Esophagus squamous epithelium (tissue), 4 donors: ENCODE measurements at regions not wholly inside any gene's neighbourhood (a gene's known extent, or its start where the extent isn't known, plus 50 kb on each side); places are given as distances from the start of the nearest gene placed in this dataset.

Experiments
- POLR2A ChIP-seq, 4 donors: fragments of 450-650 bp; IDR thresholded peaks; one replicate each; pipeline ENCODE4 v1.6.1; 2017; ENCODE audit warnings: antibody characterized with exemption in 4 of 4, mild to moderate bottlenecking in 4 of 4, moderate library complexity in 3 of 4
- TF ChIP-seq, protein P1 (sequence below), 6 experiments: fragments of 450-650 bp in 4 of 6; fragments of 200-600 bp in 2 of 6; sonication (generic) in 2 of 6; IDR thresholded peaks; one replicate each; pipeline ENCODE4 v1.5.1; 2016 to 2019; ENCODE audit warnings: antibody characterized with exemption in 6 of 6, mild to moderate bottlenecking in 4 of 6, moderate library complexity in 4 of 6

DNA sequence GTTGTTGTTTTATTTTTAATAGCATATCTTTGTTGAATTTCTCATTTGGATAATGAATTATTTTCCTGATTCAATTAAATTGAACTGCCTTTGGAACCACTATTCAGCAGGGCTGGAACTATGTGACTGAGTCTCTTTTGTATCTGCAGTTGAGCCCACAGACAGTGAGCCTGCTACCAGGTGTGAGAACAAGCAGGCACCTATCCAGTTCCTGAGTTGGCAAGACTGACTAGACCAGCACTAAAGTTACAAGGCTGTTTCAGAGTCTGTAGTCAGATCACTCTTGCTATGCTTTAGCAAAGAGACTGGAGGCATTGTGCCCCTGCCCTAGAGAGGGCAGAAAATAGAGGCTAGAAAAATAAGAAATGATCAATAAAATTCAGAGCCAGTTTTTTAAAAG lies 237.3 kb upstream of the GRID2 start:
- TF ChIP-seq, protein P1, sequence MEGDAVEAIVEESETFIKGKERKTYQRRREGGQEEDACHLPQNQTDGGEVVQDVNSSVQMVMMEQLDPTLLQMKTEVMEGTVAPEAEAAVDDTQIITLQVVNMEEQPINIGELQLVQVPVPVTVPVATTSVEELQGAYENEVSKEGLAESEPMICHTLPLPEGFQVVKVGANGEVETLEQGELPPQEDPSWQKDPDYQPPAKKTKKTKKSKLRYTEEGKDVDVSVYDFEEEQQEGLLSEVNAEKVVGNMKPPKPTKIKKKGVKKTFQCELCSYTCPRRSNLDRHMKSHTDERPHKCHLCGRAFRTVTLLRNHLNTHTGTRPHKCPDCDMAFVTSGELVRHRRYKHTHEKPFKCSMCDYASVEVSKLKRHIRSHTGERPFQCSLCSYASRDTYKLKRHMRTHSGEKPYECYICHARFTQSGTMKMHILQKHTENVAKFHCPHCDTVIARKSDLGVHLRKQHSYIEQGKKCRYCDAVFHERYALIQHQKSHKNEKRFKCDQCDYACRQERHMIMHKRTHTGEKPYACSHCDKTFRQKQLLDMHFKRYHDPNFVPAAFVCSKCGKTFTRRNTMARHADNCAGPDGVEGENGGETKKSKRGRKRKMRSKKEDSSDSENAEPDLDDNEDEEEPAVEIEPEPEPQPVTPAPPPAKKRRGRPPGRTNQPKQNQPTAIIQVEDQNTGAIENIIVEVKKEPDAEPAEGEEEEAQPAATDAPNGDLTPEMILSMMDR (IDR thresholded peaks at IDR 0.05), result no peak
- TF ChIP-seq POLR2A (IDR thresholded peaks at IDR 0.05), result no peak
